ENCODE measurements at regions not wholly inside any gene's neighbourhood (a gene's known extent, or its start where the extent isn't known, plus 50 kb on each side); places are given as distances from the start of the nearest gene placed in this dataset.

- Histone ChIP-seq H3K27me3 (ENCODE audit: control insufficient read depth in 1 of 2, insufficient read depth in 2 of 2, low read length in 2 of 2) (no peaks in the 10 kb centered on the region), H3K36me3 (replicated peaks in 1 of 2; ENCODE audit: control insufficient read depth in 1 of 2, insufficient read depth in 2 of 2, low read length in 2 of 2) (no peaks in the 10 kb centered on the region), H3K79me2 (ENCODE audit: insufficient read depth, low read length) (no peaks in the 10 kb centered on the region), H3K9ac (ENCODE audit: insufficient read depth, low read depth, low read length) (no peak overlapping the region), H3K4me1 (ENCODE audit: insufficient read depth, low read length) (no peaks in the 10 kb centered on the region), H2AFZ (ENCODE audit: low read length) (no peak overlapping the region), H3K9me3 (ENCODE audit: low read length) (peaks cover 12% of the 10 kb centered on the region; the same call in 1 of the 2 replicates), H3K27ac (ENCODE audit: extremely low read length, insufficient read depth, low read length) (no peak overlapping the region), H3K4me2 (ENCODE audit: low read depth, low read length) (no peak overlapping the region), H3K4me3 (replicated peaks in 1 of 3; ENCODE audit: insufficient read depth in 1 of 3, low read depth in 2 of 3, low read length in 3 of 3) (no peak overlapping the region), H4K20me1 (ENCODE audit: insufficient read depth, low read length) (no peaks in the 10 kb centered on the region)
- DNase-seq (ENCODE audit: low spot score) (no peak), ATAC-seq (no peak), FAIRE-seq (no peak)
- 0% methylated on average over 4 of the region's 5 CpGs for WGBS (ENCODE audit: low lambda C conversion rate)
- POLR2A ChIA-PET, result no interaction called here
- intact Hi-C loops (cut with micrococcal nuclease; ENCODE audit: unreplicated experiment) (no loop called here), in situ Hi-C loops (cut with HindIII; ENCODE audit: extremely low pct_ligation_motif_present, low pct_unique_long_range_greater_than_20kb) (no loop called here)
- TF ChIP-seq HIC2 (CRISPR knock-in tag; IDR thresholded peaks at IDR 0.05; ENCODE audit: low read depth), result no peak
- no peak for TF ChIP-seq FLYWCH1 (CRISPR knock-in tag; IDR thresholded peaks at IDR 0.05)
- TF ChIP-seq ZNF646 (CRISPR knock-in tag; IDR thresholded peaks at IDR 0.05), result no peak
- TF ChIP-seq ZNF597 (CRISPR knock-in tag; IDR thresholded peaks at IDR 0.05), result no peak
- no peak for TF ChIP-seq HDAC6 (IDR thresholded peaks at IDR 0.05; ENCODE audit: low read depth, low read length)
- no peak for TF ChIP-seq ZZZ3 (CRISPR knock-in tag; IDR thresholded peaks at IDR 0.05; ENCODE audit: borderline replicate concordance)
- no peak for TF ChIP-seq ZNF543 (CRISPR knock-in tag; IDR thresholded peaks at IDR 0.05)
- no peak for TF ChIP-seq U2AF1 (optimal IDR thresholded peaks at IDR 0.05; ENCODE audit: low read depth, low read length)
- no peak for TF ChIP-seq ARNT2 (CRISPR knock-in tag; IDR thresholded peaks at IDR 0.05; ENCODE audit: low read depth)
- CTCF ChIA-PET (ENCODE audit: low intra/inter-chr PET ratio, low total read pairs), result no interaction called here
- no TSS peak for BruUV-seq (replicated peaks)
Measured at GRCh38 chr1:30149226-30149625, 574.2 kb downstream of the MATN1 start.
